ENCODE measurements at regions not wholly inside any gene's neighbourhood (a gene's known extent, or its start where the extent isn't known, plus 50 kb on each side); places are given as distances from the start of the nearest gene placed in this dataset.

- no peaks in the 10 kb centered on the region for H3K4me1 ChIP-seq
- H3K9me3 ChIP-seq, result no peaks in the 10 kb centered on the region
- no peaks in the 10 kb centered on the region for H3K36me3 ChIP-seq
- H3K27ac ChIP-seq, result no peak overlapping the region
- H3K27me3 ChIP-seq, result peaks cover 9% of the 10 kb centered on the region
- ATAC-seq, result no peak
- WGBS, 2 donors (ENCODE audit: low coverage in 1 of 2), result 0 to 15% methylated on average over 1 of the region's 1 CpG
- TF ChIP-seq CTCF (IDR thresholded peaks at IDR 0.05), result no peak
- TF ChIP-seq EP300 (IDR thresholded peaks at IDR 0.05), result no peak
- TF ChIP-seq POLR2A (IDR thresholded peaks at IDR 0.05), result no peak
- no peak for TF ChIP-seq POLR2AphosphoS5 (IDR thresholded peaks at IDR 0.05)
- H3K4me3 ChIP-seq, result no peak overlapping the region
Measured at GRCh38 chr6:151721671-151722070, 85.8 kb upstream of the ESR1 start.

GRCh38 chr6:151722342-151722741 lies 85.1 kb upstream of the ESR1 start:
- TF ChIP-seq POLR2AphosphoS5 (IDR thresholded peaks at IDR 0.05) (no peak), CTCF (IDR thresholded peaks at IDR 0.05) (no peak), EP300 (IDR thresholded peaks at IDR 0.05) (no peak), POLR2A (IDR thresholded peaks at IDR 0.05) (no peak)
- Histone ChIP-seq H3K36me3 (no peaks in the 10 kb centered on the region), H3K4me3 (no peak overlapping the region), H3K9me3 (no peaks in the 10 kb centered on the region), H3K4me1 (no peaks in the 10 kb centered on the region), H3K27me3 (peaks cover 4% of the 10 kb centered on the region), H3K27ac (no peak overlapping the region)
- no peak for ATAC-seq
- WGBS, 2 donors (ENCODE audit: low coverage in 1 of 2), result 83% methylated on average over 4 of the region's 4 CpGs; no CpG with 5 or more reads in 1 of the 2 donors

- ATAC-seq, result no peak
- H3K4me3 ChIP-seq, result no peak overlapping the region
- no peaks in the 10 kb centered on the region for H3K9me3 ChIP-seq
- no peaks in the 10 kb centered on the region for H3K36me3 ChIP-seq
- no peak for TF ChIP-seq EP300 (IDR thresholded peaks at IDR 0.05)
- no peak for TF ChIP-seq POLR2A (IDR thresholded peaks at IDR 0.05)
- TF ChIP-seq POLR2AphosphoS5 (IDR thresholded peaks at IDR 0.05), result no peak
- no peaks in the 10 kb centered on the region for H3K4me1 ChIP-seq
- H3K27me3 ChIP-seq, result peaks cover 4% of the 10 kb centered on the region
- no peak overlapping the region for H3K27ac ChIP-seq
- 33 to 78% methylated on average over 1 of the region's 1 CpG for WGBS, 2 donors (ENCODE audit: low coverage in 1 of 2)
Measured at GRCh38 chr6:151723152-151723551, 84.3 kb upstream of the ESR1 start.

GRCh38 chr6:151729829-151730495 lies 77.5 kb upstream of the ESR1 start:
- peaks cover 0 to 15% (median 0%) of the 10 kb centered on the region in 3 donors for H3K9me3 ChIP-seq
- no peak overlapping the region for H3K27ac ChIP-seq
- no peak overlapping the region for H3K4me3 ChIP-seq
- H3K36me3 ChIP-seq, result no peaks in the 10 kb centered on the region
- TF ChIP-seq POLR2A (IDR thresholded peaks at IDR 0.05) (no peak), CTCF (IDR thresholded peaks at IDR 0.05) (no peak), POLR2AphosphoS5 (IDR thresholded peaks at IDR 0.05) (no peak), EP300 (IDR thresholded peaks at IDR 0.05) (no peak)
- ATAC-seq, result no peak
- no peaks in the 10 kb centered on the region for H3K27me3 ChIP-seq
- WGBS, 2 donors (ENCODE audit: low coverage in 1 of 2), result 77 to 81% methylated on average over 4 to 6 of the region's 6 CpGs
- no peaks in the 10 kb centered on the region for H3K4me1 ChIP-seq

- 56 to 60% methylated on average over 2 of the region's 2 CpGs for WGBS, 2 donors (ENCODE audit: low coverage in 1 of 2)
- Histone ChIP-seq H3K4me1 (no peaks in the 10 kb centered on the region), H3K9me3 (peaks cover 0 to 15% (median 0%) of the 10 kb centered on the region in 3 donors), H3K4me3 (no peak overlapping the region), H3K36me3 (no peaks in the 10 kb centered on the region), H3K27me3 (no peaks in the 10 kb centered on the region), H3K27ac (no peak overlapping the region)
- TF ChIP-seq EP300 (IDR thresholded peaks at IDR 0.05) (no peak), CTCF (IDR thresholded peaks at IDR 0.05) (no peak), POLR2AphosphoS5 (IDR thresholded peaks at IDR 0.05) (no peak), POLR2A (IDR thresholded peaks at IDR 0.05) (no peak)
- ATAC-seq, result no peak
Measured at GRCh38 chr6:151730496-151730870, 77.0 kb upstream of the ESR1 start.
